22Rv1 (cell line): ENCODE measurements at regions not wholly inside any gene's neighbourhood (a gene's known extent, or its start where the extent isn't known, plus 50 kb on each side); places are given as distances from the start of the nearest gene placed in this dataset.
"Not testable (repeated sequence)": the region's sequence is repeated elsewhere in the genome, so short reads cannot be mapped to it uniquely, and the experiment has no call there.

ENCODE experiments used
- H3K27ac ChIP-seq: fragments of 450-650 bp; 2 replicates; pipeline ENCODE4 v1.5.1; 2017
- ZFX ChIP-seq: fragments of 450-650 bp; IDR thresholded peaks from 2 replicates; pipeline ENCODE4 v1.6.1; 2017; ENCODE audit warnings: antibody characterized with exemption, borderline replicate concordance
- TF ChIP-seq, protein P1 (sequence below): fragments of 450-650 bp; IDR thresholded peaks from 2 replicates; pipeline ENCODE4 v1.5.1; 2017; ENCODE audit warnings: mild to moderate bottlenecking

DNA sequence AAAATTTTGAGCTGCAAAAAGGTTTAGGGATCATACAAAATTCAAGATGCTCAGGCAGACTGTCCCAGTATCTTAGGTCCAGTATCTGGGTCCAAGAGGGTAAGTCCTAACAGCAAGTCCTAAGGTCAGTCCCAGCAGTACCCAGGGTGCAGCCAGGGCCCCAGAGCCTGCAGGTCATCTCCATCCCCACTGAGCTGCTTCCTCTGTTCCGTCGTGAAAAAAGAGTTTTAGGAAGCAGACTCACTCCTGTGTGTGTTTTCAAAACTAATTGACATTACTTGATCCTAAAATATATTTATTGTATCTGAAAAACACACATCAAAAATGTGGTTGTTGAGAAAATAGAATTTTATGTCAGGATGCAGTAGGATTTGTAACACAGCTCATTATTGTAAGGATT, 69.9 kb upstream of the ALKAL2 start:
- no peak overlapping the region for H3K27ac ChIP-seq
- TF ChIP-seq, protein P1, sequence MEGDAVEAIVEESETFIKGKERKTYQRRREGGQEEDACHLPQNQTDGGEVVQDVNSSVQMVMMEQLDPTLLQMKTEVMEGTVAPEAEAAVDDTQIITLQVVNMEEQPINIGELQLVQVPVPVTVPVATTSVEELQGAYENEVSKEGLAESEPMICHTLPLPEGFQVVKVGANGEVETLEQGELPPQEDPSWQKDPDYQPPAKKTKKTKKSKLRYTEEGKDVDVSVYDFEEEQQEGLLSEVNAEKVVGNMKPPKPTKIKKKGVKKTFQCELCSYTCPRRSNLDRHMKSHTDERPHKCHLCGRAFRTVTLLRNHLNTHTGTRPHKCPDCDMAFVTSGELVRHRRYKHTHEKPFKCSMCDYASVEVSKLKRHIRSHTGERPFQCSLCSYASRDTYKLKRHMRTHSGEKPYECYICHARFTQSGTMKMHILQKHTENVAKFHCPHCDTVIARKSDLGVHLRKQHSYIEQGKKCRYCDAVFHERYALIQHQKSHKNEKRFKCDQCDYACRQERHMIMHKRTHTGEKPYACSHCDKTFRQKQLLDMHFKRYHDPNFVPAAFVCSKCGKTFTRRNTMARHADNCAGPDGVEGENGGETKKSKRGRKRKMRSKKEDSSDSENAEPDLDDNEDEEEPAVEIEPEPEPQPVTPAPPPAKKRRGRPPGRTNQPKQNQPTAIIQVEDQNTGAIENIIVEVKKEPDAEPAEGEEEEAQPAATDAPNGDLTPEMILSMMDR, result no peak
- no peak for TF ChIP-seq ZFX

DNA sequence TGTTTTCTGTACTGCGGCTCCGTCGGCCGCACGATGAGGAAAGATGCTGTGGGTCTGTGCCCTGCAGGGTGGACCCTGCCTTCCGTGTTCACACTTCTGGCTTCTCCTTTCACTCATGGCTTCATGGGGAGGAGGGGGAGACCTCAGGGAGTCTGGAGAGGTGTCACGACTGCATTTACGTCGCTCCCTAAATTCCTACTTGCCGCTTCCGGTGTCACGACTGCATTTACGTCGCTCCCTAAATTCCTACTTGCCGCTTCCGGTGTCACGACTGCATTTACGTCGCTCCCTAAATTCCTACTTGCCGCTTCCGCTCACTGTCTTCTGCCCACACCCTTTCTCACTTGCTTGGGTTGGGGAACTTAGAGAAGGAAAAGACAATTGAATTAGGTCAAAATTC, 68.4 kb upstream of the ALKAL2 start:
- H3K27ac ChIP-seq, result not testable (repeated sequence)

DNA sequence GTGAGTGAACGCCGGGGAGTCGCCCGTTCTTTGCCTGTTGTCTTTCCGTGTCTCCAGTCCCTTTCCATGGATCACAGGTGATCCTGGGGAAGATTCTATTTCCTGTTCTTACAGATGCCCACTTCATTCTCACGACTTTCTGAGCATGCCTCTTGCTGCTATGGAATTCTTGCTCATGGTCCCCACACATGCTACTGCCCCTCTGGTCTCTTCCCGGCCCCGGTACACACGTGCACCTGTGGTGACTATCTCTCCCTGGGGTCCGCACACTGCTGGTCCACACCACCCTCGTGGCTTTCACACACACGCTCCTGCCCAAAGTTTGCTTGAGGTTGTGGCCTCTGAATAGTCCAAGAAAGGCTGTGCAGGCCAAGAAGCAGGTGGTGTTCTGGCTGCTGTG, 67.9 kb upstream of the ALKAL2 start:
- H3K27ac ChIP-seq, result no peak overlapping the region
- TF ChIP-seq, protein P1, result no peak
- TF ChIP-seq ZFX, result no peak

DNA sequence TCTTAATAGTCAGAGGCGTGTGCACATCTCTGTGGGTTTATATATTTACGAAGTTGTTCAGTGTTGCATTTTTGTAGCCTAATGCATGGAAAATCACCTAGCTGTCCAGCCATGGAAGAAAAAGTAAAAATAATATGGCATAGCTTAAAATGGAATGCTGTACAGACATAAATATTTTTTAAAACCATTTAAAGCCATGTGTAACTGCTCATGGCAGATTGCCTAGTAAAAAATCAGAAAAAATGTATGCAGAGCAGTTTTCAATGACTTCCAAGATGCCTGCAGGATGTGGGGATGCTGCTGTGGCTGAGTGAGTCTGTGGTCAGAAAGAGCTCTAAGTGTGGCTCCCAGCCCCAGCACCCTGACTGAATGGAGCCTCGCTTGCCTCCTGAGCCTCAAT, 64.8 kb upstream of the ALKAL2 start:
- H3K27ac ChIP-seq, result no peak overlapping the region
- no peak for TF ChIP-seq ZFX
- TF ChIP-seq, protein P1, result no peak

DNA sequence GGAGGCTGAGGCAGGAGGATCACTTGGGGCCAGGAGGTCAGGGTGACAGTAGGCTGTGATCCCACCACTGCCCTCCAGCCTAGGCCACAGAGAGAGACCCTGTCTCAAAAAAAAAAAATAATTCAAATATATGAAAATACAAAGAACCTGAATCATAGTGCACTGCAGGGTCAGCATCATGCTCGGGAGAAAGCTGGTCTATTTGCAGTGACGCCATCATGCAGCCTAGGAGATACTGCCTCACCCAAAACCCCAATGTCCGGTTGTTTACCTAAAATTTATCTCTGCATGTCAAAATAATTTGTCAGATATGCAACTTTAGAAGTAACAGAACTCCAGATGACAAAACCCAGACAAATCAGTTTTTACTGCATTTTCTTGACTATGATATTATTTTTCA, 61.5 kb upstream of the ALKAL2 start:
- H3K27ac ChIP-seq, result no peak overlapping the region

DNA sequence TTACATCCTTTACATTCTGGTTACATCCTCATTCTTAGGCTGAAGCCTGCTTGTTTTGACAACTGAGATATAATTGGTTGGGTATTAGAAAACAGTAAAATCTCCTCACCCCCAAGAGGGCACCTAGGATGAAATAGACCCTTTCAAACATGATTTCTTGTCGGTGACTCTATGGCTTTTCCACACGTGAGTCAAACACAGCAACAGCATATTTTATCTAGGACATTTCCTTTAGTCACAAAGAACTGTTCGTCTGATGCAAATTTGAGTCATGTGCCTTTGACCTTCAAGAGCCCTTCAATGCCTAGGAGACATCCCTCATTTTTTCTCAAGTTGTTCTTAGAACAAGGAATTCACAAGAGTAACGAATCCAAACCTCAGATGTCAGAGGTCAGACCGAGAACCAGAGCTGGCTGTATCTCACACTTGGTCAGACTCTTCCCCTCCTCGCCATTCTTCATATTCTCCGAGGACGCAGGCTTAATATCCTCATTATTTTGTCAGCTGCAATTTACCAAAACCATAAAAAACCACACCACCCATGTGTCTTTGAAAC, 60.5 kb upstream of the ALKAL2 start:
- H3K27ac ChIP-seq, result no peak overlapping the region
- TF ChIP-seq, protein P1, result no peak
- TF ChIP-seq ZFX, result no peak

More for the DNA sequence above, 61.5 kb upstream of the ALKAL2 start:
- TF ChIP-seq, protein P1, result no peak
- no peak for TF ChIP-seq ZFX

DNA sequence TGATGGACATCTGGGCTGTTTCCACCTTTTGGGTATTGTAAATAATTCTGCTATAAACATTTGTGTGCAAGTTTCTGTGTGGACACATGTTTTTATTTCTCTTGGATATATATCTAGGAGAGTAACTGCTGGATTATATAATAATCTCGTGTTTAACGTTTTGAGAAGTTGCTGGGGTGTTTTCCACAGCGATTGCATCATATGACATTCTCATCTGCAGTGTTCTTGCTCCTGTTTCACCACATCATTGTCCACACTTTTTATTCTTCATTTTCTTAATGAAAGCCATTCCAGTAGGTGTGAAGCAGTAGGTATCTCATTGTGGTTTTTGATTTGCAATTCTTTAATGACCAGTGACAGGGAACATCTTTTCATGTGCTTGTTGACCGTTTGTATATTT, 56.9 kb upstream of the ALKAL2 start:
- H3K27ac ChIP-seq, result no peak overlapping the region
- TF ChIP-seq ZFX, result no peak
- TF ChIP-seq, protein P1, result no peak

DNA sequence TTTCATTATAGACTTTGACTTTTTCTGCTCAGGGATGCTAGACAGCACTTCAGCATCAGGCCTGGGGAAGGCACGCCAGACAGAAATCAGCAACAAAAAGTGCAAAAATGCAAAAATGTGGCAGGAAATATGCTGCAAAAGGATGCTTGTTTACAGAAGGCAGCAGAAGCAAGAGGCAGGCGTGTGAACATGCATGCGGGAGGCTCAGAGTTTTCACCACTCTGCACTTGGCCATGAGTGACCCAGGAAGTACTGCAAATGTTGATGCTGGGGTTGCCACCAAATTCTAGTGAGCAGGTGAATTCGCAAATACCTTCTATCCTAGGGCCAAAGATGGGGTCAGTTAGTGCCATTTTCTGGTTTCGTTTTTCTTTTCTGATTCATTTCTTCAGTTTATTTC, 55.5 kb upstream of the ALKAL2 start:
- TF ChIP-seq, protein P1, result no peak
- no peak overlapping the region for H3K27ac ChIP-seq
